ENCODE measurements at regions not wholly inside any gene's neighbourhood (a gene's known extent, or its start where the extent isn't known, plus 50 kb on each side); places are given as distances from the start of the nearest gene placed in this dataset.

GRCh38 chr2:5590886-5591285 is 101.3 kb upstream of the SOX11 start:
- peak in 1 of 6 donors; percentile 6 for DNase-seq (ENCODE audit: low read depth in 4 of 6, low spot score in 6 of 6)
- Histone ChIP-seq H3K27ac (ENCODE audit: low read depth, low read length) (no peak overlapping the region), H3K4me1 (ENCODE audit: control insufficient read depth, insufficient read depth, low read length) (no peaks in the 10 kb centered on the region), H3K27me3 (ENCODE audit: control insufficient read depth, insufficient read depth, low read length) (no peaks in the 10 kb centered on the region), H3K36me3 (ENCODE audit: control insufficient read depth, insufficient read depth, low read length) (no peaks in the 10 kb centered on the region), H3K4me3 (ENCODE audit: low read depth, low read length) (no peak overlapping the region), H3K9me3 (ENCODE audit: control insufficient read depth, insufficient read depth, low read length) (no peaks in the 10 kb centered on the region)
- WGBS (ENCODE audit: insufficient coverage), result 74% methylated on average over 6 of the region's 6 CpGs

- WGBS (ENCODE audit: insufficient coverage), result 80% methylated on average over 1 of the region's 3 CpGs
- Histone ChIP-seq H3K27me3 (ENCODE audit: control insufficient read depth, insufficient read depth, low read length) (no peaks in the 10 kb centered on the region), H3K4me3 (ENCODE audit: low read depth, low read length) (no peak overlapping the region), H3K27ac (ENCODE audit: low read depth, low read length) (no peak overlapping the region), H3K4me1 (ENCODE audit: control insufficient read depth, insufficient read depth, low read length) (no peaks in the 10 kb centered on the region), H3K36me3 (ENCODE audit: control insufficient read depth, insufficient read depth, low read length) (no peaks in the 10 kb centered on the region), H3K9me3 (ENCODE audit: control insufficient read depth, insufficient read depth, low read length) (no peaks in the 10 kb centered on the region)
- no peak for DNase-seq (ENCODE audit: low read depth in 4 of 6, low spot score in 6 of 6)
These were observed 99.3 kb upstream of the SOX11 start for GRCh38 chr2:5592916-5593315.

- Histone ChIP-seq H3K27me3 (ENCODE audit: control insufficient read depth, insufficient read depth, low read length) (no peaks in the 10 kb centered on the region), H3K36me3 (ENCODE audit: control insufficient read depth, insufficient read depth, low read length) (no peaks in the 10 kb centered on the region), H3K4me3 (ENCODE audit: low read depth, low read length) (no peak overlapping the region), H3K27ac (ENCODE audit: low read depth, low read length) (no peak overlapping the region), H3K9me3 (ENCODE audit: control insufficient read depth, insufficient read depth, low read length) (no peaks in the 10 kb centered on the region), H3K4me1 (ENCODE audit: control insufficient read depth, insufficient read depth, low read length) (no peaks in the 10 kb centered on the region)
- no CpG with 5 or more reads among the region's 6 CpGs for WGBS (ENCODE audit: insufficient coverage)
- peak in 1 of 6 donors; percentile 28 for DNase-seq (ENCODE audit: low read depth in 4 of 6, low spot score in 6 of 6)
These were observed 97.9 kb upstream of the SOX11 start for GRCh38 chr2:5594249-5594695.

GRCh38 chr2:5596868-5597267 is 95.3 kb upstream of the SOX11 start:
- Histone ChIP-seq H3K4me3 (ENCODE audit: low read depth, low read length) (no peak overlapping the region), H3K36me3 (ENCODE audit: control insufficient read depth, insufficient read depth, low read length) (no peaks in the 10 kb centered on the region), H3K9me3 (ENCODE audit: control insufficient read depth, insufficient read depth, low read length) (no peaks in the 10 kb centered on the region), H3K27ac (ENCODE audit: low read depth, low read length) (no peak overlapping the region), H3K27me3 (ENCODE audit: control insufficient read depth, insufficient read depth, low read length) (no peaks in the 10 kb centered on the region), H3K4me1 (ENCODE audit: control insufficient read depth, insufficient read depth, low read length) (no peaks in the 10 kb centered on the region)
- no peak for DNase-seq (ENCODE audit: low read depth in 4 of 6, low spot score in 6 of 6)

- H3K27ac ChIP-seq (ENCODE audit: low read depth, low read length), result no peak overlapping the region
- no peak for DNase-seq (ENCODE audit: low read depth in 4 of 6, low spot score in 6 of 6)
- WGBS (ENCODE audit: insufficient coverage), result 100% methylated on average over 1 of the region's 4 CpGs
These were observed 94.0 kb upstream of the SOX11 start for GRCh38 chr2:5598156-5598555.

GRCh38 chr2:5609201-5609600 is 83.0 kb upstream of the SOX11 start:
- no peak for DNase-seq (ENCODE audit: low read depth in 4 of 6, low spot score in 6 of 6)
- H3K27me3 ChIP-seq (ENCODE audit: control insufficient read depth, insufficient read depth, low read length), result no peaks in the 10 kb centered on the region
- H3K4me3 ChIP-seq (ENCODE audit: low read depth, low read length), result no peak overlapping the region
- H3K9me3 ChIP-seq (ENCODE audit: control insufficient read depth, insufficient read depth, low read length), result no peaks in the 10 kb centered on the region
- H3K36me3 ChIP-seq (ENCODE audit: control insufficient read depth, insufficient read depth, low read length), result no peaks in the 10 kb centered on the region
- WGBS (ENCODE audit: insufficient coverage), result no CpG with 5 or more reads among the region's 3 CpGs
- no peak overlapping the region for H3K27ac ChIP-seq (ENCODE audit: low read depth, low read length)
- no peaks in the 10 kb centered on the region for H3K4me1 ChIP-seq (ENCODE audit: control insufficient read depth, insufficient read depth, low read length)

More at GRCh38 chr2:5598156-5598555, 94.0 kb upstream of the SOX11 start:
- Histone ChIP-seq H3K27me3 (ENCODE audit: control insufficient read depth, insufficient read depth, low read length) (no peaks in the 10 kb centered on the region), H3K9me3 (ENCODE audit: control insufficient read depth, insufficient read depth, low read length) (no peaks in the 10 kb centered on the region), H3K4me3 (ENCODE audit: low read depth, low read length) (no peak overlapping the region), H3K36me3 (ENCODE audit: control insufficient read depth, insufficient read depth, low read length) (no peaks in the 10 kb centered on the region), H3K4me1 (ENCODE audit: control insufficient read depth, insufficient read depth, low read length) (no peaks in the 10 kb centered on the region)

GRCh38 chr2:5612666-5613065 is 79.5 kb upstream of the SOX11 start:
- no peak overlapping the region for H3K27ac ChIP-seq (ENCODE audit: low read depth, low read length)
- DNase-seq (ENCODE audit: low read depth in 4 of 6, low spot score in 6 of 6), result peak in 2 of 6 donors; percentile 30 to 43
- H3K4me1 ChIP-seq (ENCODE audit: control insufficient read depth, insufficient read depth, low read length), result no peaks in the 10 kb centered on the region
- H3K36me3 ChIP-seq (ENCODE audit: control insufficient read depth, insufficient read depth, low read length), result no peaks in the 10 kb centered on the region
- no peaks in the 10 kb centered on the region for H3K27me3 ChIP-seq (ENCODE audit: control insufficient read depth, insufficient read depth, low read length)
- WGBS (ENCODE audit: insufficient coverage), result 60% methylated on average over 3 of the region's 3 CpGs
- no peak overlapping the region for H3K4me3 ChIP-seq (ENCODE audit: low read depth, low read length)
- H3K9me3 ChIP-seq (ENCODE audit: control insufficient read depth, insufficient read depth, low read length), result no peaks in the 10 kb centered on the region

GRCh38 chr2:5616019-5616418 is 76.2 kb upstream of the SOX11 start:
- 73% methylated on average over 3 of the region's 3 CpGs for WGBS (ENCODE audit: insufficient coverage)
- no peaks in the 10 kb centered on the region for H3K9me3 ChIP-seq (ENCODE audit: control insufficient read depth, insufficient read depth, low read length)
- H3K4me1 ChIP-seq (ENCODE audit: control insufficient read depth, insufficient read depth, low read length), result no peaks in the 10 kb centered on the region
- H3K4me3 ChIP-seq (ENCODE audit: low read depth, low read length), result no peak overlapping the region
- H3K36me3 ChIP-seq (ENCODE audit: control insufficient read depth, insufficient read depth, low read length), result no peaks in the 10 kb centered on the region
- DNase-seq (ENCODE audit: low read depth in 4 of 6, low spot score in 6 of 6), result no peak
- H3K27me3 ChIP-seq (ENCODE audit: control insufficient read depth, insufficient read depth, low read length), result no peaks in the 10 kb centered on the region
- no peak overlapping the region for H3K27ac ChIP-seq (ENCODE audit: low read depth, low read length)

GRCh38 chr2:5617358-5617757 is 74.8 kb upstream of the SOX11 start:
- Histone ChIP-seq H3K4me3 (ENCODE audit: low read depth, low read length) (no peak overlapping the region), H3K36me3 (ENCODE audit: control insufficient read depth, insufficient read depth, low read length) (no peaks in the 10 kb centered on the region), H3K4me1 (ENCODE audit: control insufficient read depth, insufficient read depth, low read length) (no peaks in the 10 kb centered on the region), H3K27me3 (ENCODE audit: control insufficient read depth, insufficient read depth, low read length) (no peaks in the 10 kb centered on the region), H3K9me3 (ENCODE audit: control insufficient read depth, insufficient read depth, low read length) (no peaks in the 10 kb centered on the region), H3K27ac (ENCODE audit: low read depth, low read length) (no peak overlapping the region)
- 98% methylated on average over 7 of the region's 8 CpGs for WGBS (ENCODE audit: insufficient coverage)
- no peak for DNase-seq (ENCODE audit: low read depth in 4 of 6, low spot score in 6 of 6)

GRCh38 chr2:5617796-5618195 is 74.4 kb upstream of the SOX11 start:
- Histone ChIP-seq H3K4me3 (ENCODE audit: low read depth, low read length) (no peak overlapping the region), H3K27ac (ENCODE audit: low read depth, low read length) (no peak overlapping the region), H3K9me3 (ENCODE audit: control insufficient read depth, insufficient read depth, low read length) (no peaks in the 10 kb centered on the region), H3K4me1 (ENCODE audit: control insufficient read depth, insufficient read depth, low read length) (no peaks in the 10 kb centered on the region), H3K36me3 (ENCODE audit: control insufficient read depth, insufficient read depth, low read length) (no peaks in the 10 kb centered on the region), H3K27me3 (ENCODE audit: control insufficient read depth, insufficient read depth, low read length) (no peaks in the 10 kb centered on the region)
- WGBS (ENCODE audit: insufficient coverage), result no CpG with 5 or more reads among the region's 2 CpGs
- peak in 1 of 6 donors; percentile 55 for DNase-seq (ENCODE audit: low read depth in 4 of 6, low spot score in 6 of 6)
